Panc1 (cell line): ENCODE measurements at regions not wholly inside any gene's neighbourhood (a gene's known extent, or its start where the extent isn't known, plus 50 kb on each side); places are given as distances from the start of the nearest gene placed in this dataset.

Source experiments
- ATAC-seq: fragments of 200-7000 bp; cut with Tn5 transposase; 2 replicates; pipeline ENCODE4 v1.9.1; 2020; ENCODE audit warnings: mild to moderate bottlenecking, moderate library complexity
- BruUV-seq: library from RNA; stranded (reverse); fragments of 400-500 nt; replicated peaks from 2 replicates; lab custom pipeline; 2021; lab: Mats Ljungman, UMichigan
- CTCF ChIA-PET: fragments of 300-600 bp; sonication (Branson Sonifier 250); formaldehyde crosslinking; loops from one replicate; lab custom pipeline; 2022; ENCODE audit warnings: antibody characterized with exemption; lab: Charles Lee
- POLR2A ChIA-PET: fragments of 300-600 bp; sonication (Branson Sonifier 250); formaldehyde crosslinking; loops from one replicate; lab custom pipeline; 2022; ENCODE audit warnings: antibody characterized with exemption; lab: Charles Lee
- DNase-seq: peaks from one replicate; pipeline ENCODE4 v3.0.0-alpha.2; 2010; ENCODE audit warnings: low read depth, low spot score
- H3K27ac ChIP-seq: 2 replicates; pipeline ENCODE4 v1.5.1; 2011; ENCODE audit warnings: mild to moderate bottlenecking, low read length, inconsistent platforms
- H3K27me3 ChIP-seq: fragments of 200-500 bp; sonication (Bioruptor generic); 2 replicates; pipeline ENCODE4 v1.6.0; 2014; ENCODE audit warnings: low read length, inconsistent platforms; ENCODE audit not compliant: control insufficient read depth, insufficient read depth
- H3K36me3 ChIP-seq: fragments of 200-500 bp; sonication (Bioruptor generic); 2 replicates; pipeline ENCODE4 v1.5.1; 2014; ENCODE audit warnings: inconsistent platforms, mild to moderate bottlenecking, low read length, moderate library complexity; ENCODE audit not compliant: control insufficient read depth, insufficient read depth
- H3K4me1 ChIP-seq: 2 replicates; pipeline ENCODE4 v1.5.1; 2011; ENCODE audit warnings: inconsistent platforms, mild to moderate bottlenecking, low read length, moderate library complexity; ENCODE audit not compliant: control insufficient read depth, insufficient read depth
- H3K4me3 ChIP-seq, 2 experiments: 2 replicates each; pipeline ENCODE4 v1.5.1; 2011 to 2012; ENCODE audit warnings: low read depth in 2 of 2, low read length in 2 of 2, mild to moderate bottlenecking in 2 of 2, inconsistent platforms in 1 of 2, moderate library complexity in 1 of 2
- H3K9me3 ChIP-seq: fragments of 200-500 bp; sonication (Bioruptor generic); 2 replicates; pipeline ENCODE4 v1.5.1; 2014; ENCODE audit warnings: low read depth, mild to moderate bottlenecking, inconsistent platforms, low read length, moderate library complexity; ENCODE audit not compliant: control insufficient read depth, insufficient read depth
- POLR2AphosphoS5 ChIP-seq: IDR thresholded peaks from 2 replicates; pipeline ENCODE4 v1.6.1; 2012; ENCODE audit warnings: mild to moderate bottlenecking, low read depth, low read length, moderate library complexity
- SIN3A ChIP-seq: IDR thresholded peaks from 2 replicates; pipeline ENCODE4 v1.6.1; 2012; ENCODE audit warnings: low read depth, mild to moderate bottlenecking, low read length, moderate library complexity, borderline replicate concordance; ENCODE audit not compliant: insufficient read depth
- TCF7L2 ChIP-seq: IDR thresholded peaks from 2 replicates; pipeline ENCODE4 v1.6.1; 2011; ENCODE audit warnings: mild to moderate bottlenecking, low read depth, low read length, inconsistent platforms
- in situ Hi-C: cut with HindIII; loops from 2 replicates; pipeline ENCODE4 v1.10.0; 2016; ENCODE audit warnings: low sequenced_read_pairs, low pct_unique_long_range_greater_than_20kb
- intact Hi-C: fragments of 100-400 bp; cut with micrococcal nuclease; formaldehyde crosslinking; loops from one replicate; pipeline ENCODE4 v1.10.0; 2022; ENCODE audit not compliant: unreplicated experiment
- TF ChIP-seq, protein P1 (sequence below), 2 experiments: IDR thresholded peaks; 2 replicates each; pipeline ENCODE4 v1.6.1; 2011 to 2012; ENCODE audit warnings: low read depth in 2 of 2, control low read depth in 1 of 2, low read length in 1 of 2, mild to moderate bottlenecking in 1 of 2, moderate library complexity in 1 of 2; ENCODE audit not compliant: insufficient read depth in 1 of 2
- TF ChIP-seq, protein P2 (sequence below): fragments of 450-650 bp; IDR thresholded peaks from 2 replicates; pipeline ENCODE4 v1.5.1; 2017; ENCODE audit warnings: mild to moderate bottlenecking

DNA sequence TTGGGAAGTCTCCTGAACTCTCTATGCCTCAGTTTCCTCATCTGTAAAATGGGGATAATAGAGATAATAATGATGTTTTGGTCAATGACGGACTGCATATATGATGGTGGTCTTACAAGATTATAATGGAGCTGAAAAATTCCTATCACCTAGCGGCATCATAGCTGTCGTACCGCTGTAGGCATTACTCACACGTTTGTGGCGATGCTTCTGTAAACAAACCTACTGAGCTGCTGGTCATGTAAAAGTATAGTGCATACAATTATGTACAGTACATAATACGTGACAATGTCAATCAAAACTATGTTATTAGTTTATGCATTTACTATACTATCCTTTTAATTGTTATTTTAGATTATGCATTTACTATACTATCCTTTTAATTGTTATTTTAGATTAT, 339.1 kb upstream of the NPVF start:
- Histone ChIP-seq H3K27ac (no peak overlapping the region), H3K9me3 (no peaks in the 10 kb centered on the region), H3K36me3 (no peaks in the 10 kb centered on the region), H3K27me3 (peaks cover 10% of the 10 kb centered on the region), H3K4me3 (no peak overlapping the region), H3K4me1 (peaks cover 4% of the 10 kb centered on the region; the same call in 1 of the 2 replicates)
- intact Hi-C loops = no loop called here
- TF ChIP-seq, protein P1, sequence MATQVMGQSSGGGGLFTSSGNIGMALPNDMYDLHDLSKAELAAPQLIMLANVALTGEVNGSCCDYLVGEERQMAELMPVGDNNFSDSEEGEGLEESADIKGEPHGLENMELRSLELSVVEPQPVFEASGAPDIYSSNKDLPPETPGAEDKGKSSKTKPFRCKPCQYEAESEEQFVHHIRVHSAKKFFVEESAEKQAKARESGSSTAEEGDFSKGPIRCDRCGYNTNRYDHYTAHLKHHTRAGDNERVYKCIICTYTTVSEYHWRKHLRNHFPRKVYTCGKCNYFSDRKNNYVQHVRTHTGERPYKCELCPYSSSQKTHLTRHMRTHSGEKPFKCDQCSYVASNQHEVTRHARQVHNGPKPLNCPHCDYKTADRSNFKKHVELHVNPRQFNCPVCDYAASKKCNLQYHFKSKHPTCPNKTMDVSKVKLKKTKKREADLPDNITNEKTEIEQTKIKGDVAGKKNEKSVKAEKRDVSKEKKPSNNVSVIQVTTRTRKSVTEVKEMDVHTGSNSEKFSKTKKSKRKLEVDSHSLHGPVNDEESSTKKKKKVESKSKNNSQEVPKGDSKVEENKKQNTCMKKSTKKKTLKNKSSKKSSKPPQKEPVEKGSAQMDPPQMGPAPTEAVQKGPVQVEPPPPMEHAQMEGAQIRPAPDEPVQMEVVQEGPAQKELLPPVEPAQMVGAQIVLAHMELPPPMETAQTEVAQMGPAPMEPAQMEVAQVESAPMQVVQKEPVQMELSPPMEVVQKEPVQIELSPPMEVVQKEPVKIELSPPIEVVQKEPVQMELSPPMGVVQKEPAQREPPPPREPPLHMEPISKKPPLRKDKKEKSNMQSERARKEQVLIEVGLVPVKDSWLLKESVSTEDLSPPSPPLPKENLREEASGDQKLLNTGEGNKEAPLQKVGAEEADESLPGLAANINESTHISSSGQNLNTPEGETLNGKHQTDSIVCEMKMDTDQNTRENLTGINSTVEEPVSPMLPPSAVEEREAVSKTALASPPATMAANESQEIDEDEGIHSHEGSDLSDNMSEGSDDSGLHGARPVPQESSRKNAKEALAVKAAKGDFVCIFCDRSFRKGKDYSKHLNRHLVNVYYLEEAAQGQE (IDR thresholded peaks at IDR 0.05; ENCODE audit: insufficient read depth in 1 of 2, low read depth in 2 of 2, low read length in 1 of 2) = no peak
- TF ChIP-seq, protein P2, sequence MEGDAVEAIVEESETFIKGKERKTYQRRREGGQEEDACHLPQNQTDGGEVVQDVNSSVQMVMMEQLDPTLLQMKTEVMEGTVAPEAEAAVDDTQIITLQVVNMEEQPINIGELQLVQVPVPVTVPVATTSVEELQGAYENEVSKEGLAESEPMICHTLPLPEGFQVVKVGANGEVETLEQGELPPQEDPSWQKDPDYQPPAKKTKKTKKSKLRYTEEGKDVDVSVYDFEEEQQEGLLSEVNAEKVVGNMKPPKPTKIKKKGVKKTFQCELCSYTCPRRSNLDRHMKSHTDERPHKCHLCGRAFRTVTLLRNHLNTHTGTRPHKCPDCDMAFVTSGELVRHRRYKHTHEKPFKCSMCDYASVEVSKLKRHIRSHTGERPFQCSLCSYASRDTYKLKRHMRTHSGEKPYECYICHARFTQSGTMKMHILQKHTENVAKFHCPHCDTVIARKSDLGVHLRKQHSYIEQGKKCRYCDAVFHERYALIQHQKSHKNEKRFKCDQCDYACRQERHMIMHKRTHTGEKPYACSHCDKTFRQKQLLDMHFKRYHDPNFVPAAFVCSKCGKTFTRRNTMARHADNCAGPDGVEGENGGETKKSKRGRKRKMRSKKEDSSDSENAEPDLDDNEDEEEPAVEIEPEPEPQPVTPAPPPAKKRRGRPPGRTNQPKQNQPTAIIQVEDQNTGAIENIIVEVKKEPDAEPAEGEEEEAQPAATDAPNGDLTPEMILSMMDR = no peak
- TF ChIP-seq SIN3A = no peak
- no peak for TF ChIP-seq TCF7L2
- TF ChIP-seq POLR2AphosphoS5 = no peak
- ATAC-seq (no peak), DNase-seq (no peak)
- in situ Hi-C loops = no loop called here
- BruUV-seq = no TSS peak
- POLR2A ChIA-PET = no interaction called here
- CTCF ChIA-PET = interaction anchor here (0.6 to 4.0 kb wide), 3 partner anchors 30 to 350 kb away, joined by 3 to 16 read pairs (median 3); no protein-coding TSS in a partner anchor

DNA sequence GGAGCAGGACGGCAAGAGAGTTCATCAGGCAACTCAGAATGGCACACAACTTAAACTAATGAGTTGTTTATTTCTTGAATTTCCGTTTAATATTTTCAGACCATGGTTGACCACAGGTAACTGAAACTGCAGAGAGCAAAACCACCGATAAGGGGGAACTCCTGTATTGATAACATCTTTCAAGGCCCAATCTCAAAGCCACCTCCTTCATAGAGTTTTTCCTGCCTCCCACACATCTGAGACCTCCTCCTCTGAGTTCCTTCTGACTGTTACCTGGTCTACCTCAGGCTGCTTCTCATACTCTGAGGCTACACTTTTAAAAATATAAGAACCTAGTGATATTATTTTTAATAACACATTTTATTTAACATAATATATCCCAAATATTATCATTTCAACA, 341.5 kb upstream of the NPVF start:
- TF ChIP-seq SIN3A (no peak), TCF7L2 (no peak), POLR2AphosphoS5 (no peak)
- TF ChIP-seq, protein P2 = no peak
- Histone ChIP-seq H3K36me3 (no peaks in the 10 kb centered on the region), H3K4me3 (no peak overlapping the region), H3K4me1 (peaks cover 4% of the 10 kb centered on the region; the same call in 1 of the 2 replicates), H3K27me3 (peaks cover 9% of the 10 kb centered on the region), H3K9me3 (no peaks in the 10 kb centered on the region), H3K27ac (no peak overlapping the region)
- in situ Hi-C loops (no loop called here), intact Hi-C loops (loop anchor here (2.0 kb wide), 1 partner anchor 283 kb away; no protein-coding TSS in a partner anchor)
- BruUV-seq = no TSS peak
- no peak for ATAC-seq
- ChIA-PET CTCF (interaction anchor here (0.6 to 0.9 kb wide), 2 partner anchors 98 to 279 kb away, joined by 3 to 5 read pairs; no protein-coding TSS in a partner anchor), POLR2A (no interaction called here)
- DNase-seq = no peak
